Chondrocyte (in vitro differentiated cells): ENCODE measurements at regions not wholly inside any gene's neighbourhood (a gene's known extent, or its start where the extent isn't known, plus 50 kb on each side); places are given as distances from the start of the nearest gene placed in this dataset.

Experiments used
- DNase-seq: peaks from one replicate; pipeline ENCODE4 v3.0.0; 2021; ENCODE audit warnings: mixed read lengths, low spot score
- H3K27ac Mint-ChIP-seq: one replicate; pipeline ENCODE4 v1.8.0; 2021; ENCODE audit warnings: mild to moderate bottlenecking, moderate library complexity, mixed read lengths; ENCODE audit not compliant: unreplicated experiment
- H3K27me3 Mint-ChIP-seq: 2 replicates; pipeline ENCODE4 v1.8.0; 2021; ENCODE audit warnings: low read depth, mixed read lengths
- H3K36me3 Mint-ChIP-seq: 2 replicates; pipeline ENCODE4 v1.8.0; 2021; ENCODE audit warnings: low read depth, mixed read lengths
- H3K4me1 Mint-ChIP-seq: 2 replicates; pipeline ENCODE4 v1.8.0; 2021; ENCODE audit warnings: low read depth, mild to moderate bottlenecking, mixed read lengths
- H3K4me3 Mint-ChIP-seq: one replicate; pipeline ENCODE4 v1.8.0; 2021; ENCODE audit warnings: mild to moderate bottlenecking, moderate library complexity, mixed read lengths; ENCODE audit not compliant: unreplicated experiment
- H3K9me3 Mint-ChIP-seq: 2 replicates; pipeline ENCODE4 v1.8.0; 2021; ENCODE audit warnings: low read depth, mixed read lengths
- CTCF ChIP-seq: fragments of 200-600 bp; sonication (generic); IDR thresholded peaks from 2 replicates; pipeline ENCODE4 v1.5.0; 2021; ENCODE audit warnings: antibody characterized with exemption, mild to moderate bottlenecking, moderate library complexity

- Mint-ChIP-seq H3K27ac (no peak overlapping the region), H3K4me3 (no peak overlapping the region), H3K4me1 (peaks cover 6% of the 10 kb centered on the region), H3K9me3 (no peaks in the 10 kb centered on the region), H3K27me3 (no peaks in the 10 kb centered on the region), H3K36me3 (peaks cover 2% of the 10 kb centered on the region)
- DNase-seq, result no peak
- TF ChIP-seq CTCF, result no peak
These were observed 125.3 kb downstream of the DISP1 start for GRCh38 chr1:222940095-222940494.

GRCh38 chr1:222940906-222941305 is 126.1 kb downstream of the DISP1 start:
- H3K27ac Mint-ChIP-seq, result no peak overlapping the region
- peaks cover 6% of the 10 kb centered on the region for H3K4me1 Mint-ChIP-seq

GRCh38 chr1:222941425-222941824 is 126.6 kb downstream of the DISP1 start:
- no peak for TF ChIP-seq CTCF
- no peak for DNase-seq
- peaks cover 6% of the 10 kb centered on the region for H3K4me1 Mint-ChIP-seq
- no peak overlapping the region for H3K27ac Mint-ChIP-seq
- no peak overlapping the region for H3K4me3 Mint-ChIP-seq
- H3K36me3 Mint-ChIP-seq, result peaks cover 2% of the 10 kb centered on the region
- no peaks in the 10 kb centered on the region for H3K9me3 Mint-ChIP-seq
- H3K27me3 Mint-ChIP-seq, result no peaks in the 10 kb centered on the region

More at GRCh38 chr1:222940906-222941305, 126.1 kb downstream of the DISP1 start:
- H3K4me3 Mint-ChIP-seq, result no peak overlapping the region
- peaks cover 2% of the 10 kb centered on the region for H3K36me3 Mint-ChIP-seq
- H3K9me3 Mint-ChIP-seq, result no peaks in the 10 kb centered on the region
- no peak for TF ChIP-seq CTCF
- no peaks in the 10 kb centered on the region for H3K27me3 Mint-ChIP-seq
- DNase-seq, result no peak

GRCh38 chr1:222946436-222946835 is 131.6 kb downstream of the DISP1 start:
- peaks cover 3% of the 10 kb centered on the region for H3K36me3 Mint-ChIP-seq

GRCh38 chr1:222948079-222948478 is 133.2 kb downstream of the DISP1 start:
- Mint-ChIP-seq H3K27me3 (no peaks in the 10 kb centered on the region), H3K4me3 (no peak overlapping the region), H3K27ac (no peak overlapping the region), H3K9me3 (no peaks in the 10 kb centered on the region), H3K4me1 (peaks cover 15% of the 10 kb centered on the region), H3K36me3 (peaks cover 2% of the 10 kb centered on the region)
- no peak for TF ChIP-seq CTCF
- no peak for DNase-seq

More at GRCh38 chr1:222946436-222946835, 131.6 kb downstream of the DISP1 start:
- H3K4me1 Mint-ChIP-seq, result peaks cover 16% of the 10 kb centered on the region
- no peaks in the 10 kb centered on the region for H3K9me3 Mint-ChIP-seq
- no peak overlapping the region for H3K27ac Mint-ChIP-seq
- H3K27me3 Mint-ChIP-seq, result no peaks in the 10 kb centered on the region
- TF ChIP-seq CTCF, result no peak
- no peak for DNase-seq
- no peak overlapping the region for H3K4me3 Mint-ChIP-seq
